NK-92 treated with Interleukin-12 subunit alpha and Interleukin-12 subunit beta, amount 100 ng/mL, for 24 hours (cell line): ENCODE measurements at regions not wholly inside any gene's neighbourhood (a gene's known extent, or its start where the extent isn't known, plus 50 kb on each side); places are given as distances from the start of the nearest gene placed in this dataset.
"Not testable (repeated sequence)": the region's sequence is repeated elsewhere in the genome, so short reads cannot be mapped to it uniquely, and the experiment has no call there.

ENCODE experiments used
- DNase-seq: peaks from one replicate; lab custom pipeline; 2025; lab: John Stamatoyannopoulos, UW

DNA sequence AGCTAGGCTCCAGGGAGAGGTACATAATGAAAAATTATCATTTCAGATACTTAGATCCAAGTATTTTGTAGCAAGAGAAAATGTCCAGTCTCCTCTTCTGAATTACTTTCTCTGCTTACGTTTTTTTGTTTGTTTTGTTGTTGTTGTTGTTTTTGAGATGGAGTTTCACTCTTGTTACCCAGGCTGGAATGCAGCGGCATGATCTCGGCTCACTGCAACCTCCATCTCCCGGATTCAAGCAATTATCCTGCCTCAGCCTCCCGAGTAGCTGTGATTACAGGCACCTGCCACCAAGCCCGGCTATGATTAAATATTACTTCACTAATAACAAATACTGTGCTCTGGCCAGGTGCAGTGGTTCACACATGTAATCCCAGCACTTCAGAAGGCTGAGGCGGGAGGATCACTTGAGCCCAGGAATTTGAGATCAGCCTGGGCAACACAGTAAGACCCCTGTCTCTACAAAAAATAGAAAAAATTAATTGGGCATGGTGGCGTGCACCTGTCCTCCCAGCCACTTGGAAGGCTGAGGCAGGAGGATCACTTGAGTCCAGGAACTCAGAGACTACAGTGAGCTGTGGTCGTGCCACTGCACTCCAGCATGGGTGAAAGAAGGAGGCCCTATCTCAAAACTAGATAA, 155.0 kb upstream of the JARID2 start:
- DNase-seq, result no peak

DNA sequence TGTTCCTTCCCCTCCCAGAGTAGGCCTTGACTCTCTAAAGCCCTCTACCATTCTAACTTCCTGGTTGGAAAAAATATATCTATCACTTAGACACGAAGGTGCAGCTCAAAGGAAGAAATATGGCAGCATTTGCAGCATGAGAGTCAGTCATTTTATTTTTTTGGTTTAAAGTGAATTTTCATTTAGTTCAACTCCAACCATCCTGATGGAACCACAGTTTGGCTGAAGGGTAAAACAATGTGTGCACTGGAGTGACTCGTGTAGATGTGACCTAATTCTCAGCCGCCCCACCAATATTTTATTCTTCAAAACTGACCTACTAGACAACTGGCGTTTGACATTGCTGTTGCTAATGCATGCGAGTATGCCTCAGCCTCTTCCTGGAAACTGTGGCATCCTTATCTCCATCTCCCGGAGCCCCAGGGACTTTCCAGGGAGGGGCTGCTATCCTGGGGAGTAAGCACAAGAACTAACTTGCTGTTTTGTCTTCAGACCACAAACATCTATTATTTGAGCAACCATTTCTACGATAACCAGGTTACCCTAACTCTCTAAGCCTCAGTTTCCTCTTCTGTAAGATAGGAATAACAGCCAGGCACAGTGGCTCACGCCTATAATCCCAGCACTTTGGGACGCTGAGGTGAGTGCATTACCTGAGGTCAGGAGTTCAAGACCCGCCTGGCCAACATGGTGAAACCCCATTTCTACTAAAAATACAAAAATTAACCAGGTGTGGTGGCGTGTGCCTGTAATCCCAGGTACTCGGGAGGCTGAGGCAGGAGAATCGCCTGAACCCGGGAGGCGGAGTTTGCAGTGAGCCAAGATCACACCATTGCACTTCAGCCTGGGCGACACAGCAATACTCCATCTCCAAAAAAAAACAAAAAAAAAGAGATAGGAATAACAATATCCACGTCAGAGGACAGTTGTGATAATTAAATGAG, 148.7 kb upstream of the JARID2 start:
- no peak for DNase-seq

DNA sequence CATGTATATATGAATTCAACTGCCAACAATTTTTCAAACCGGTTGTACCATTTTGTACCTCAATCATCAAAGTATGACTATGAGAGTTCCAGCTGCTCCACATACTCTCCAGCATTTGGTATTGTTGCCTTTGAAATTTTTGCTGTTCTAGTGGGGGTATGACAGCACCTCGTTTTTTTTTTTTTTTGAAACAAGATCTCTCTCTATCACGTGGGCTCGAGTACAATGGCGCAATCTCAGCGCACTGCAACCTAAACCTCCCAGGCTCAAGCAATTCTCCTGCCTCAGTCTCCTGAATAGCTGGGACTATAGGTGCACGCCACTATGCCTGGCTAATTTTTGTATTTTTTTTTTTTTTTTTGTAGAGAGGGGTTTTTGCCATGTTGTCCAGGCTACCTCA, 144.7 kb upstream of the JARID2 start:
- no peak for DNase-seq

- no peak for DNase-seq
Observed at GRCh38 chr6:15102241-15102640, 143.6 kb upstream of the JARID2 start.

GRCh38 chr6:15106958-15107643, 138.8 kb upstream of the JARID2 start:
- DNase-seq, result no peak

GRCh38 chr6:15107644-15108382, 138.1 kb upstream of the JARID2 start:
- no peak for DNase-seq

GRCh38 chr6:15108383-15108715, 137.5 kb upstream of the JARID2 start:
- DNase-seq, result no peak

DNA sequence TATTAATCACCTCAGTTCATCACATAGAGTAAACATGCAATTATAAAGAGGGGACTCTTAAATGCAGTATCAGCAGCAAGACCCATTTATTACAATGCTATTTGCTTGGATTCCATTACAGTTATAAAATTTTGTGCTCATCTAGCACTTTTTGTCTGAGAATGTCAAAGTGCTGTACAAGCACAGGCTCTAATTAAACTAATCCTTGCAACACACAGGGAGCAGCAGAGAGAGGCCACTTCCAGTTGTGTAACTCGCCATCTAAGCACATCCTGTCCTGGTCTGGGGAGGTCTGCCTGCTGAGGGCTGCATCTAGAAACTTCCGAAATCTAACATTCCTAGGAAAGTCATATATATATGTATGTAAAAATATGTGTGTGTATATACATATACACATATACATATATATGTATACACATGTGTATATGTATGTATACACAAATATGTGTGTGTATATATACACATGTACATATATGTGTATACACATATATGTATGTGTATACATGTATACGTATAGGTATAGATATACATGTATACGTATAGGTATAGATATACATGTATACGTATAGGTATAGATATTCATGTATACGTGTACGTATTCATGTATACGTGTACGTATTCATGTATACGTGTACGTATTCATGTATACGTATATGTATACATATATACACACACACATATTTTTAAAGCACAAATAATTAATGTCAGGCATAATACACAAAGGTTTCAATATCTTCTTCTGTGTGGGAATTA, 136.4 kb upstream of the JARID2 start:
- no peak for DNase-seq

DNA sequence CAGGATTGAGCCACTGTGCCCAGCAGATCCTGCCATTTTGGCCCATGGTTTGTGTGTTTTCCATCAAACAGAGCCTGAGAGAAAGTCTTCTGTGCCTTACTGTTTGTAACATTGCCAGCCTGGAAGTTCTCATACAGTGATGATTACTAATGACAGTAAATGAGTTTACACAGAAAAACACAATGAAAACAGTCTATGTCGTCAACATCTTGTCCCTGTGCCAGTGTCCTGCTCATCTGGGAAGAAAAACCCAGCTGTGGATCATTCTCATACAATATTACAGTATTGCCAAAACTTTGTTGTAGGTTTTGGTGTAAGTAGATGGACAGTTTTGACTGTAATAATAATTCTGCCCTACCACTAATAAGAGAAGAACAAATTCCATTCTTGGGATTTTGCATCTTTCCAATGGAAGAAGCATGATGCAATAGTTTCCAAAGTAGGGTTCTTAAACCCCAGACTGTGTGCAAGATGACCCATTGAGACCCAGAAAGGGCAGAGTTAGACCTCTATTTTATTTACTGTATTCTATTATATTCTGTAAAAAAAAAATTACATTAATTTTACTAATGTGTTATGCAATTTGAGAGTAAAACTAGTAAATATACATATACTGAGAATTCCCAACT, 135.0 kb upstream of the JARID2 start:
- DNase-seq, result no peak

DNA sequence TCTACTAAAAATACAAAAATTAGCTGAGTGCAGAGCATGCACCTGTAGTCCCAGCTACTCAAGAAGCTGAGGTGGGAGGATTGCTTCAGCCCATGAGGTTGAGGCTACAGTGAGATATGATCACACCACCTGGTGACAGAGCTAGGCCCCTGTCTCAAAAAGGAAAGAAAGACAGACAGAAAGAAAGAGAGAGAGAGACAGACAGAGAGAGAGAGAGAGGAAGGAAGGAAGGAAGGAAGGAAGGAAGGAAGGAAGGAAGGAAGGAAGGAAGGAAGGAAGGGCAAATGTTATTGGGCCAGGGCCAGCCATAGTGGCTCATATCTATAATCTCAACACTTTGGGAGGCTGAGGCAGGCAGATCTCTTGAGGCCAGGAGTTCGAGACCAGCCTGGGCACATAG, 134.3 kb upstream of the JARID2 start:
- DNase-seq, result not testable (repeated sequence)

DNA sequence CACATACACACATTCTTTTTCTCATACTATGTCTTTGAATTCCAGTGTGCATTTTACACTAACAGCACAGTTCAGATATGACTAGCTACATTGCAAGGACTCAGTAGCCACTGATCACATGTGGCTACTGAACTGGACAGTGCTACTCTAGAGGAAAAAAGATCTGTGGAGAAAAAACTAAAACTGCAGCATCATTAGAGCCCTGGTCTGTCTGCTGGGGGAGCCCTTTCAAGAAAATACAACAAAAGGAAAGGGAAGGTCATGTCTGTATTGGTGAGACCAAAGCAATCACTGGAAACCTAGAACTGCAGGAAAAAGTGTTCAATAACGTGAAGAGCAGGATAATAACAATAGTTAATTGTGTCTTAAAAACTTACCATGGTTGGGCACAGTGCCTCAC, 132.3 kb upstream of the JARID2 start:
- DNase-seq, result no peak

DNA sequence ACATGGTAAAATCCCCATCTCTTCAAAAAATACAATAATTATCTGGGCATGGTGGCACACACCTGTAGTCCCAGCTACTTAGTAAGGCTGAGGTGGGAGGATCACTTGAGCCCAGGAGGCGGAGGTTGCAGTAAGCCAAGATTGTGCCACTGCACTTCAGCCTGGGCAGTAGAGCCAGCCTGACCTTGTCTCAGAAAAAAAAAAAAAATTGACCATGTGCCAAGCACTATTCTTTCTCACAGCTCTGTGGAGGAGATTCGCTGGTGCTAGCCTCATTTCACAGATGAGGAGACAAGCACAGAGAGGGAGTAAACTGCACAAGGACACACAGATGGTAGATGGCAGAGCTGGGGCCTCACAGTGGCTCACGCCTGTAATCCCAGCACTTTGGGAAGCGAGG, 131.8 kb upstream of the JARID2 start:
- no peak for DNase-seq

GRCh38 chr6:15116889-15117288, 129.0 kb upstream of the JARID2 start:
- no peak for DNase-seq

- no peak for DNase-seq
Observed at GRCh38 chr6:15121443-15121842, 124.4 kb upstream of the JARID2 start.

- DNase-seq, result no peak
Observed at GRCh38 chr6:15121977-15122550, 123.8 kb upstream of the JARID2 start.

- DNase-seq, result no peak
Observed at GRCh38 chr6:15129887-15130286, 116.0 kb upstream of the JARID2 start.

GRCh38 chr6:15131234-15131633, 114.6 kb upstream of the JARID2 start:
- no peak for DNase-seq

DNA sequence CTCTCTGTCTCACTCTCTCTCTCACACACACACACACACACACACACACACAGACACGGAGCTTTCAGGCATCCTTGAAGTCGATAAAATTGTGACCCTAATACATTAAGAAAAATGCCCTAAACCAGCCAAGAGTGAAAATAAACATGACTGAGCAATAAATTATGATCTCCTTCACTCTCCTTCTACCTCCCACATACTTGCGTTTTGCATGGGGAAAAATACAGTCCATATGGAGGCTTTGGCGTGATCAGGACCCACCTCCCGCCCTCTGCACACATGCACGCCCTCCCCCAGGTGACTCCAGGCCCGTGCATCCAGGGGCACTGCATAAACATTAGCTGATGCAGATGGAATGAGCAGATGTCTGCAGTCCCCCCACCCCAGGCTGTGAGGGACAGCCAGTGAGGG, 114.2 kb upstream of the JARID2 start:
- no peak for DNase-seq

DNA sequence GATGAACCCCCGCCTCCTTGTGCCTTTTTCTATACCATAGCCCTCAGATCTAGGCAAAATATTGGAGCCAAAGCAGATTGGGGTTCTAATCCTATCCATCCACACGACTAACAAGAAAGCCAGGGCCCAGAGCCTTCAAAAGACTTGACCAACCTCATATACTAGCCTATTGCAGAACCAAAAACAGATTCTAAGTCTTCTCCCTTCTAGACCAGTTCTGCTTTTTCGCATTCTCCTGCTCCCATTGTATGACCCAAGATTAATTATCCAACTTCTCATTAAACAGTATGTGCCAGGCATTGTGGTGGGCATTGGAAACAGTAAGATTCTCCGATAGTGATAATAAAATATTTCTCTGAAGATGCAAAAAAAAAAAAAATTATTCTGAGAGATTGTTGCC, 113.7 kb upstream of the JARID2 start:
- DNase-seq, result no peak

DNA sequence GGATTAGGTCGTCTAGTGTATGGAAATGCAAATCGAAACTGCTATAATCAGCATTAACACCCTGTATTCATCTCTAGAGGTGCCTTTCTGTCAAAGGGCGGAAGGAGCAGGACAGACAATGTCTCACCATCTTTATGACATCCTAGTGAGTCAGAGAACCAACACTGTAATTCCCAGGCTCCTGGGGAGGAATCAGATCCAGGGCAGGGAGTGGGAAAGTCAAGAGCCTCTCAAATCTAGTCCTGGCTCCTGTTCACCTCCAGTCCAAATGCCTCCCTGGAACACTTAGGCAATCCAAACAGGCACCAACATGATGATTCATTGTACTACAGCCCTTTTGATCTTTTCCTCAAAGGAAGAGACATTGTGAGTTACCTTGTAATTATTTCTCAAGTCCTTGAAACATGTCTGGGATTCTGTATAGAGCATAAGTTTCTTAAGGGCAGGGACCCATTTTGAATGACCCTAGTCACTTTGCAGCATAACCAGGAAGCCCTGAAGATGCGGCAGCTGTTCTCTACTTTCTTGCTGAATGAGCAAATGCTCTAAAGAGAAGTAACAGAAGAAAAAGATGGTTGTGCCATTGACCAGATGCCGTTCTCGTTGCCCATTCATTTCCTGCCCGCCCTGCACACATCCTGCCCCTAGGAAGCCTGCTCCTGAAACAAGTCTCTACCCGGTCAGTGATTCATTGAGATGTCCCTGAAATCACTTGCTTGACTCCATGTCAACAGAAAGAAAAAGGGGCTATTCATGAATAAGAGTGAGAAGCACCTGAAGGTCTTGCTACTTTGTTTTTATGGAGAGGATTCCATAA, 112.8 kb upstream of the JARID2 start:
- no peak for DNase-seq
